Panc1 (cell line): ENCODE measurements at regions not wholly inside any gene's neighbourhood (a gene's known extent, or its start where the extent isn't known, plus 50 kb on each side); places are given as distances from the start of the nearest gene placed in this dataset.
A peak's percentile ranks its signal among the peaks of the same experiment; 100 is the strongest.

Source experiments
- ATAC-seq: fragments of 200-7000 bp; cut with Tn5 transposase; 2 replicates; pipeline ENCODE4 v1.9.1; 2020; ENCODE audit warnings: mild to moderate bottlenecking, moderate library complexity
- BruUV-seq: library from RNA; stranded (reverse); fragments of 400-500 nt; replicated peaks from 2 replicates; lab custom pipeline; 2021; lab: Mats Ljungman, UMichigan
- CTCF ChIA-PET: fragments of 300-600 bp; sonication (Branson Sonifier 250); formaldehyde crosslinking; loops from one replicate; lab custom pipeline; 2022; ENCODE audit warnings: antibody characterized with exemption; lab: Charles Lee
- POLR2A ChIA-PET: fragments of 300-600 bp; sonication (Branson Sonifier 250); formaldehyde crosslinking; loops from one replicate; lab custom pipeline; 2022; ENCODE audit warnings: antibody characterized with exemption; lab: Charles Lee
- DNase-seq: peaks from one replicate; pipeline ENCODE4 v3.0.0-alpha.2; 2010; ENCODE audit warnings: low read depth, low spot score
- H3K27ac ChIP-seq: 2 replicates; pipeline ENCODE4 v1.5.1; 2011; ENCODE audit warnings: mild to moderate bottlenecking, low read length, inconsistent platforms
- H3K27me3 ChIP-seq: fragments of 200-500 bp; sonication (Bioruptor generic); 2 replicates; pipeline ENCODE4 v1.6.0; 2014; ENCODE audit warnings: low read length, inconsistent platforms; ENCODE audit not compliant: control insufficient read depth, insufficient read depth
- H3K36me3 ChIP-seq: fragments of 200-500 bp; sonication (Bioruptor generic); 2 replicates; pipeline ENCODE4 v1.5.1; 2014; ENCODE audit warnings: inconsistent platforms, mild to moderate bottlenecking, low read length, moderate library complexity; ENCODE audit not compliant: control insufficient read depth, insufficient read depth
- H3K4me1 ChIP-seq: 2 replicates; pipeline ENCODE4 v1.5.1; 2011; ENCODE audit warnings: inconsistent platforms, mild to moderate bottlenecking, low read length, moderate library complexity; ENCODE audit not compliant: control insufficient read depth, insufficient read depth
- H3K4me3 ChIP-seq, 2 experiments: 2 replicates each; pipeline ENCODE4 v1.5.1; 2011 to 2012; ENCODE audit warnings: low read depth in 2 of 2, low read length in 2 of 2, mild to moderate bottlenecking in 2 of 2, inconsistent platforms in 1 of 2, moderate library complexity in 1 of 2
- H3K9me3 ChIP-seq: fragments of 200-500 bp; sonication (Bioruptor generic); 2 replicates; pipeline ENCODE4 v1.5.1; 2014; ENCODE audit warnings: low read depth, mild to moderate bottlenecking, inconsistent platforms, low read length, moderate library complexity; ENCODE audit not compliant: control insufficient read depth, insufficient read depth
- POLR2AphosphoS5 ChIP-seq: IDR thresholded peaks from 2 replicates; pipeline ENCODE4 v1.6.1; 2012; ENCODE audit warnings: mild to moderate bottlenecking, low read depth, low read length, moderate library complexity
- SIN3A ChIP-seq: IDR thresholded peaks from 2 replicates; pipeline ENCODE4 v1.6.1; 2012; ENCODE audit warnings: low read depth, mild to moderate bottlenecking, low read length, moderate library complexity, borderline replicate concordance; ENCODE audit not compliant: insufficient read depth
- TCF7L2 ChIP-seq: IDR thresholded peaks from 2 replicates; pipeline ENCODE4 v1.6.1; 2011; ENCODE audit warnings: mild to moderate bottlenecking, low read depth, low read length, inconsistent platforms
- in situ Hi-C: cut with HindIII; loops from 2 replicates; pipeline ENCODE4 v1.10.0; 2016; ENCODE audit warnings: low sequenced_read_pairs, low pct_unique_long_range_greater_than_20kb
- intact Hi-C: fragments of 100-400 bp; cut with micrococcal nuclease; formaldehyde crosslinking; loops from one replicate; pipeline ENCODE4 v1.10.0; 2022; ENCODE audit not compliant: unreplicated experiment
- TF ChIP-seq, protein P1 (sequence below), 2 experiments: IDR thresholded peaks; 2 replicates each; pipeline ENCODE4 v1.6.1; 2011 to 2012; ENCODE audit warnings: low read depth in 2 of 2, control low read depth in 1 of 2, low read length in 1 of 2, mild to moderate bottlenecking in 1 of 2, moderate library complexity in 1 of 2; ENCODE audit not compliant: insufficient read depth in 1 of 2
- TF ChIP-seq, protein P2 (sequence below): fragments of 450-650 bp; IDR thresholded peaks from 2 replicates; pipeline ENCODE4 v1.5.1; 2017; ENCODE audit warnings: mild to moderate bottlenecking

DNA sequence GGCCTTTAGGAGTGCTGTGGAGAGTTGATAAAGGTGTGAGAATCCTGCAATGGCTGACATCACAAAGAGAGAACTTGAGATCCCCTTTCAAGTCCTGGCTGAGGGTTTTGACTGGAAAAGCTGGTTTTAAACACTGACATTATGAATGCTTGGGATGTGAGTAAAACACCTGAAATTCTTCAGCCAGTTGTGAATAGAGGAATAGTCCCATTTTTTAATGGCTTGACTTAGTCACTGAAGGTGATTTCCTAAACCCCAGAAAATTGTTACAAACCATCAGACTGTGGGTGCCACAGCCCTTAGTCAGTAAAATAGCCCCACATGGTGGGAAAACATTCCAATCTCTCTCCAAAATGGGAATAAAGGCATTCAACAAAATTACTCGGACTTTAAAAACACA lies 107.7 kb upstream of the LMO4 start:
- ATAC-seq (no peak), DNase-seq (no peak)
- H3K9me3 ChIP-seq = peaks cover 6% of the 10 kb centered on the region; the same call in 1 of the 2 replicates
- no peak overlapping the region for H3K4me3 ChIP-seq
- TF ChIP-seq, protein P1, sequence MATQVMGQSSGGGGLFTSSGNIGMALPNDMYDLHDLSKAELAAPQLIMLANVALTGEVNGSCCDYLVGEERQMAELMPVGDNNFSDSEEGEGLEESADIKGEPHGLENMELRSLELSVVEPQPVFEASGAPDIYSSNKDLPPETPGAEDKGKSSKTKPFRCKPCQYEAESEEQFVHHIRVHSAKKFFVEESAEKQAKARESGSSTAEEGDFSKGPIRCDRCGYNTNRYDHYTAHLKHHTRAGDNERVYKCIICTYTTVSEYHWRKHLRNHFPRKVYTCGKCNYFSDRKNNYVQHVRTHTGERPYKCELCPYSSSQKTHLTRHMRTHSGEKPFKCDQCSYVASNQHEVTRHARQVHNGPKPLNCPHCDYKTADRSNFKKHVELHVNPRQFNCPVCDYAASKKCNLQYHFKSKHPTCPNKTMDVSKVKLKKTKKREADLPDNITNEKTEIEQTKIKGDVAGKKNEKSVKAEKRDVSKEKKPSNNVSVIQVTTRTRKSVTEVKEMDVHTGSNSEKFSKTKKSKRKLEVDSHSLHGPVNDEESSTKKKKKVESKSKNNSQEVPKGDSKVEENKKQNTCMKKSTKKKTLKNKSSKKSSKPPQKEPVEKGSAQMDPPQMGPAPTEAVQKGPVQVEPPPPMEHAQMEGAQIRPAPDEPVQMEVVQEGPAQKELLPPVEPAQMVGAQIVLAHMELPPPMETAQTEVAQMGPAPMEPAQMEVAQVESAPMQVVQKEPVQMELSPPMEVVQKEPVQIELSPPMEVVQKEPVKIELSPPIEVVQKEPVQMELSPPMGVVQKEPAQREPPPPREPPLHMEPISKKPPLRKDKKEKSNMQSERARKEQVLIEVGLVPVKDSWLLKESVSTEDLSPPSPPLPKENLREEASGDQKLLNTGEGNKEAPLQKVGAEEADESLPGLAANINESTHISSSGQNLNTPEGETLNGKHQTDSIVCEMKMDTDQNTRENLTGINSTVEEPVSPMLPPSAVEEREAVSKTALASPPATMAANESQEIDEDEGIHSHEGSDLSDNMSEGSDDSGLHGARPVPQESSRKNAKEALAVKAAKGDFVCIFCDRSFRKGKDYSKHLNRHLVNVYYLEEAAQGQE (IDR thresholded peaks at IDR 0.05; ENCODE audit: insufficient read depth in 1 of 2, low read depth in 2 of 2, low read length in 1 of 2) = no peak
- TF ChIP-seq SIN3A (no peak), POLR2AphosphoS5 (no peak), TCF7L2 (no peak)
- TF ChIP-seq, protein P2, sequence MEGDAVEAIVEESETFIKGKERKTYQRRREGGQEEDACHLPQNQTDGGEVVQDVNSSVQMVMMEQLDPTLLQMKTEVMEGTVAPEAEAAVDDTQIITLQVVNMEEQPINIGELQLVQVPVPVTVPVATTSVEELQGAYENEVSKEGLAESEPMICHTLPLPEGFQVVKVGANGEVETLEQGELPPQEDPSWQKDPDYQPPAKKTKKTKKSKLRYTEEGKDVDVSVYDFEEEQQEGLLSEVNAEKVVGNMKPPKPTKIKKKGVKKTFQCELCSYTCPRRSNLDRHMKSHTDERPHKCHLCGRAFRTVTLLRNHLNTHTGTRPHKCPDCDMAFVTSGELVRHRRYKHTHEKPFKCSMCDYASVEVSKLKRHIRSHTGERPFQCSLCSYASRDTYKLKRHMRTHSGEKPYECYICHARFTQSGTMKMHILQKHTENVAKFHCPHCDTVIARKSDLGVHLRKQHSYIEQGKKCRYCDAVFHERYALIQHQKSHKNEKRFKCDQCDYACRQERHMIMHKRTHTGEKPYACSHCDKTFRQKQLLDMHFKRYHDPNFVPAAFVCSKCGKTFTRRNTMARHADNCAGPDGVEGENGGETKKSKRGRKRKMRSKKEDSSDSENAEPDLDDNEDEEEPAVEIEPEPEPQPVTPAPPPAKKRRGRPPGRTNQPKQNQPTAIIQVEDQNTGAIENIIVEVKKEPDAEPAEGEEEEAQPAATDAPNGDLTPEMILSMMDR = no peak
- no TSS peak for BruUV-seq
- POLR2A ChIA-PET = no interaction called here
- in situ Hi-C loops (no loop called here), intact Hi-C loops (no loop called here)
- H3K27ac ChIP-seq = no peak overlapping the region
- H3K27me3 ChIP-seq = no peaks in the 10 kb centered on the region
- CTCF ChIA-PET = no interaction called here
- H3K36me3 ChIP-seq = no peaks in the 10 kb centered on the region
- H3K4me1 ChIP-seq = no peaks in the 10 kb centered on the region; the same call in 1 of the 2 replicates

DNA sequence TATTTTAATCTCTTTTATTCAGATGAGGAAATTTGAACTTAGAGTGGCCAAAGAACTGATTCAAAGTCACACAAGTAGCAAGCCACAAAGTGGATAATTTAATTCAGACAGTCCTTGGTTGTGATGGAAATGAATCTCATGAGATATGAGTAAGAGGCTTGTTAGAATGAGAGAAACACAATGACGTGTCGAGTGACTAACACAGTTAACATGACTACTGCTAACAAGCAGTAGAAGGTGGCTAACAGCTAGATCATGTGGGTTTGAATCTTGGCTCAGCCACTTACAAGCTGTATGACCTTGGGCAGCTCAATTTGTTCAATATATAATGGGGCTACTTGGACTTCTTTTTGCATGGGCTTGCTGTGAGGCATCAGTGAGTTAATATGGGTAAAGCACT lies 104.5 kb upstream of the LMO4 start:
- peak; percentile 86 for DNase-seq
- peak; percentile 77 for ATAC-seq
- Histone ChIP-seq H3K36me3 (no peaks in the 10 kb centered on the region), H3K4me1 (peaks cover 7% of the 10 kb centered on the region; the same call in 1 of the 2 replicates), H3K9me3 (peaks cover 5% of the 10 kb centered on the region; the same call in 1 of the 2 replicates), H3K27me3 (no peaks in the 10 kb centered on the region), H3K27ac (no peak overlapping the region), H3K4me3 (no peak overlapping the region)
- intact Hi-C loops = no loop called here
- POLR2A ChIA-PET = interaction anchor here (0.5 kb wide), 1 partner anchor 14 kb away, joined by 3 read pairs; no protein-coding TSS in a partner anchor
- in situ Hi-C loops = no loop called here
- no TSS peak for BruUV-seq
- TF ChIP-seq POLR2AphosphoS5 = no peak
- no peak for TF ChIP-seq TCF7L2
- TF ChIP-seq, protein P2 = no peak
- TF ChIP-seq, protein P1 (IDR thresholded peaks at IDR 0.05; ENCODE audit: insufficient read depth in 1 of 2, low read depth in 2 of 2, low read length in 1 of 2) = no peak
- TF ChIP-seq SIN3A = no peak
- CTCF ChIA-PET = no interaction called here
